Loucy (cell line): ENCODE measurements at regions not wholly inside any gene's neighbourhood (a gene's known extent, or its start where the extent isn't known, plus 50 kb on each side); places are given as distances from the start of the nearest gene placed in this dataset.

ENCODE experiments used
- H2AFZ ChIP-seq: fragments of 200-600 bp; sonication (generic); 2 replicates; pipeline ENCODE4 v1.6.0; 2016; ENCODE audit warnings: antibody characterized with exemption, mild to moderate bottlenecking, low read length, moderate library complexity
- H3F3A ChIP-seq: fragments of 200-600 bp; 2 replicates; pipeline ENCODE4 v1.6.0; 2016; ENCODE audit warnings: antibody characterized with exemption, low read depth, mild to moderate bottlenecking
- H3K27me3 ChIP-seq: fragments of 200-600 bp; sonication (generic); 2 replicates; pipeline ENCODE4 v1.6.1; 2014; ENCODE audit warnings: low read length, mild to moderate bottlenecking; ENCODE audit not compliant: insufficient read depth, poor library complexity, severe bottlenecking
- H3K36me3 ChIP-seq: fragments of 200-600 bp; sonication (generic); 2 replicates; pipeline ENCODE4 v1.6.1; 2016; ENCODE audit warnings: low read length; ENCODE audit not compliant: insufficient read depth
- H3K4me1 ChIP-seq: fragments of 200-600 bp; sonication (generic); 2 replicates; pipeline ENCODE4 v1.5.1; 2014; ENCODE audit warnings: low read length, mild to moderate bottlenecking; ENCODE audit not compliant: insufficient read depth, poor library complexity, severe bottlenecking
- H3K4me2 ChIP-seq: fragments of 200-600 bp; sonication (generic); 2 replicates; pipeline ENCODE4 v1.6.0; 2014; ENCODE audit warnings: antibody characterized with exemption, low read length, low read depth, mild to moderate bottlenecking; ENCODE audit not compliant: poor library complexity, severe bottlenecking
- H3K4me3 ChIP-seq: fragments of 200-600 bp; sonication (generic); 2 replicates; pipeline ENCODE4 v1.5.1; 2014; ENCODE audit warnings: low read length, mild to moderate bottlenecking, mixed read lengths; ENCODE audit not compliant: poor library complexity, severe bottlenecking
- H3K79me2 ChIP-seq: fragments of 200-600 bp; sonication (generic); 2 replicates; pipeline ENCODE4 v1.6.1; 2014; ENCODE audit warnings: low read length; ENCODE audit not compliant: insufficient read depth
- H3K9ac ChIP-seq: fragments of 200-600 bp; sonication (generic); 2 replicates; pipeline ENCODE4 v1.6.0; 2014; ENCODE audit warnings: mild to moderate bottlenecking, low read depth, low read length, moderate library complexity; ENCODE audit not compliant: poor library complexity, severe bottlenecking
- H3K9me2 ChIP-seq: fragments of 200-600 bp; sonication (generic); replicated peaks from 2 replicates; pipeline ENCODE4 v1.6.1; 2016; ENCODE audit warnings: low read depth, low read length, mixed read lengths
- H3K9me3 ChIP-seq: fragments of 200-600 bp; sonication (generic); 2 replicates; pipeline ENCODE4 v1.6.1; 2014; ENCODE audit warnings: mild to moderate bottlenecking, antibody characterized with exemption, low read length, low read depth; ENCODE audit not compliant: insufficient read depth
- H4K20me1 ChIP-seq: fragments of 200-600 bp; sonication (generic); 2 replicates; pipeline ENCODE4 v1.6.0; 2014; ENCODE audit warnings: antibody characterized with exemption, low read length, mild to moderate bottlenecking; ENCODE audit not compliant: insufficient read depth, poor library complexity, severe bottlenecking
- EZH2phosphoT487 ChIP-seq: fragments of 200-600 bp; IDR thresholded peaks from 2 replicates; pipeline ENCODE4 v1.6.1; 2018; ENCODE audit warnings: antibody characterized with exemption, mild to moderate bottlenecking, moderate library complexity, borderline replicate concordance
- TF ChIP-seq, protein P1 (sequence below): fragments of 200-600 bp; sonication (generic); conservative IDR thresholded peaks from 2 replicates; pipeline ENCODE4 v1.5.1; 2014; ENCODE audit warnings: mild to moderate bottlenecking, antibody characterized with exemption, low read length

GRCh38 chr6:49051281-49051680, 411.8 kb downstream of the MMUT start:
- Histone ChIP-seq H3K9me2 (no peaks in the 10 kb centered on the region), H4K20me1 (no peaks in the 10 kb centered on the region), H3K4me2 (no peak overlapping the region), H3K27me3 (no peaks in the 10 kb centered on the region), H3K4me1 (no peaks in the 10 kb centered on the region), H2AFZ (no peak overlapping the region), H3K79me2 (no peaks in the 10 kb centered on the region), H3F3A (no peaks in the 10 kb centered on the region), H3K9ac (no peak overlapping the region), H3K9me3 (no peaks in the 10 kb centered on the region), H3K36me3 (no peaks in the 10 kb centered on the region), H3K4me3 (no peak overlapping the region)
- no peak for TF ChIP-seq EZH2phosphoT487
- TF ChIP-seq, protein P1, sequence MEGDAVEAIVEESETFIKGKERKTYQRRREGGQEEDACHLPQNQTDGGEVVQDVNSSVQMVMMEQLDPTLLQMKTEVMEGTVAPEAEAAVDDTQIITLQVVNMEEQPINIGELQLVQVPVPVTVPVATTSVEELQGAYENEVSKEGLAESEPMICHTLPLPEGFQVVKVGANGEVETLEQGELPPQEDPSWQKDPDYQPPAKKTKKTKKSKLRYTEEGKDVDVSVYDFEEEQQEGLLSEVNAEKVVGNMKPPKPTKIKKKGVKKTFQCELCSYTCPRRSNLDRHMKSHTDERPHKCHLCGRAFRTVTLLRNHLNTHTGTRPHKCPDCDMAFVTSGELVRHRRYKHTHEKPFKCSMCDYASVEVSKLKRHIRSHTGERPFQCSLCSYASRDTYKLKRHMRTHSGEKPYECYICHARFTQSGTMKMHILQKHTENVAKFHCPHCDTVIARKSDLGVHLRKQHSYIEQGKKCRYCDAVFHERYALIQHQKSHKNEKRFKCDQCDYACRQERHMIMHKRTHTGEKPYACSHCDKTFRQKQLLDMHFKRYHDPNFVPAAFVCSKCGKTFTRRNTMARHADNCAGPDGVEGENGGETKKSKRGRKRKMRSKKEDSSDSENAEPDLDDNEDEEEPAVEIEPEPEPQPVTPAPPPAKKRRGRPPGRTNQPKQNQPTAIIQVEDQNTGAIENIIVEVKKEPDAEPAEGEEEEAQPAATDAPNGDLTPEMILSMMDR: no peak

GRCh38 chr6:49050584-49050983, 412.5 kb downstream of the MMUT start:
- H3K9ac ChIP-seq: no peak overlapping the region

DNA sequence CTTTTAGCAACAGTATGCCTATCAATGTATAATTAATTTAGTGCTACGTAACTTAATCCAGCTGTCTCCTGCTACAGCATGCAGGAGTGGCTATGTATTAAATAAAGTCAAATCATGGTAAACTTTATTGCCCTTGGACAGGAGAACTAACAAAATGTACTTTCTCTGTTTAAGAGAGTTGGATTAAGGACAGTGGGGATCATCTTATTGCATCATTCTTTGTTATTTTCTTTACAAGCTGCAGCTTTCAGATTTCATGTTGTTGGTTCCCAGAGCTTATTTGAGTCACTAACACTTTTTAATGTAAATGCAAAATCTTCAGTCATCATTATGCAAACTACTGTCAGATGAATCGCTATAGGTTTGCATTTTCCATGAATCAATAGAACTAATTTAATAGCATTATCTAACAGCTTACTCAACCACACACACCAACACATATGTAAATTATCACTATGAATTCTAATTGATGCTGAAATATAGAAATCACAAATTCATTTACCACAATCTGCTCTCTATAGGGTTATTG, 424.7 kb downstream of the MMUT start:
- Histone ChIP-seq H3K36me3 (no peaks in the 10 kb centered on the region), H3K9me3 (no peaks in the 10 kb centered on the region), H3K9me2 (no peaks in the 10 kb centered on the region), H2AFZ (no peak overlapping the region), H3K4me3 (no peak overlapping the region), H3F3A (no peaks in the 10 kb centered on the region), H3K4me1 (no peaks in the 10 kb centered on the region), H3K27me3 (no peaks in the 10 kb centered on the region), H3K9ac (no peak overlapping the region), H4K20me1 (no peaks in the 10 kb centered on the region), H3K79me2 (no peaks in the 10 kb centered on the region), H3K4me2 (no peak overlapping the region)
- TF ChIP-seq, protein P1: no peak
- no peak for TF ChIP-seq EZH2phosphoT487

More at GRCh38 chr6:49050584-49050983, 412.5 kb downstream of the MMUT start:
- Histone ChIP-seq H2AFZ (no peak overlapping the region), H3K9me2 (no peaks in the 10 kb centered on the region), H3F3A (no peaks in the 10 kb centered on the region), H3K4me3 (no peak overlapping the region), H3K36me3 (no peaks in the 10 kb centered on the region), H3K79me2 (no peaks in the 10 kb centered on the region), H3K9me3 (no peaks in the 10 kb centered on the region), H3K27me3 (no peaks in the 10 kb centered on the region), H3K4me1 (no peaks in the 10 kb centered on the region), H4K20me1 (no peaks in the 10 kb centered on the region), H3K4me2 (no peak overlapping the region)
- no peak for TF ChIP-seq EZH2phosphoT487
- TF ChIP-seq, protein P1: no peak
